ENCODE measurements at regions not wholly inside any gene's neighbourhood (a gene's known extent, or its start where the extent isn't known, plus 50 kb on each side); places are given as distances from the start of the nearest gene placed in this dataset.
"Not testable (repeated sequence)": the region's sequence is repeated elsewhere in the genome, so short reads cannot be mapped to it uniquely, and the experiment has no call there.

DNA sequence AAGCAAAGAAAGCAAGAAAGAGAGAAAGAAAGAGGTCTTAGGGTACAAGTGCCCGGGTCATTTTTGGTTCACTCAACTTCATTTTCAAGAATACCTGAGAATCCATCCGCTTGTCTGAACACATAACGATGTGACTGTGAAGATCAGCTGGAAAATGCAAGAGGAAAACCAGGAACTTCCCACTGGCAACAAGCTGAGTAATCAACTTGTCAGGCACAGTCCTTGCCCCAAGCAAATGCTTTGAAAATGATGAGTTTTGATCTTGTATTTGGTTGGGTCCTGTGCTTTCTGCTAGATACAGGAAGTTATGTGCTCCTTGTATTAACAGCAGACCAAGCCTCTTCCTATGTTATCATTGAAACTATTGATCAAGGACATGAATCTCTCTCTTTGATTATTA is 239.1 kb downstream of the ASMT start:
- no peak for DNase-seq

DNA sequence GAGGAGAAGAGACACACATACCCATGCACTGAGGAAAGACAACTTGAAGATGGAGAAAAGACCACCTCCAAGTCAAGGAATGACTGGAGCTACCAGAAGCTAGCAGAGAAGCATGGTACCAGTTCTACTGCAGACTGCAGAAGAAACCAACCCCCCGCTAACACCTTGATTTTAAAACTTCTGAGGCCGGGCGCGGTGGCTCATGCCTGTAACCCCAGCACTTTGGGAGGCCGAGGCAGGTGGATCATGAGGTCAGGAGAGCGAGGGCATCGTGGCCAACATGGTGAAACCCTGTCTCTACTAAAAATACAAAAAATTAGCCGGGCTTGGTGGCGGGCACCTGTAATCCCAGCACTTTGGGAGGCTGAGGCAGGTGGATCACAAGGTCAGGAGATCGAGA is 240.0 kb downstream of the ASMT start:
- not testable (repeated sequence) for DNase-seq

- DNase-seq = not testable (repeated sequence)
These were observed 244.4 kb downstream of the ASMT start for GRCh38 chrX:1859266-1859665.

DNA sequence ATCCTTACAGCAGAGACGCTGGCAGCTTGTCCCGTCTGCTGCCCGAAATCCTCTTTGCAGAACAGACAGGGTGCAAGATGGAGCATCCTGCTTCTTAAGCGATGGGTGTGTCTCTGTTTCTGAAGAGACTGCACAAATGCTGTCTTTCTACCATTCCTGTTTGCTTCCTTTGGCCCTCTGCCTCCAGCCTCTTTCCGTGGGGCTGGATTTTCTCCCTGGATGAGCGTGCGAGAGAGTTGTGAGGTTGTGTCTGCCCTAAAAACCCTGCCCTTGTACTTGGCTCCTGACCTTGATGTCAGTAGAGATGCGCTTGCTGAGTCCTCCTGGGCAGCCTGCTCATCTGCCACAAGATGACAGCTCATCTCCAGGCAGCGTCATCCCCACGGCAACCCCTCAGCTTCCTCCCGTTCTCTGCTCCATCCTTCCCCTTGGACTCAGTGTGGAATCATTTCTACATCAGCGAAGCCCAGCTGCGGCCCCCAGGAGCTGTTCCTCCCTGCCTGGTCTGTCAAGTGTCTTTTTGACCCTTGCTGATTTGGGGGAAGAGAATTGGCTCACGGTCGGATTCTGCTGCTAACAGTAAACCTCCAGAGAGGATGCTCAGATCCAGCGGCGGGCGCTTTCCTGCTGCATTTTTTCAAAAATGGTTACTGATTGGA is 246.2 kb downstream of the ASMT start:
- DNase-seq = no peak

DNA sequence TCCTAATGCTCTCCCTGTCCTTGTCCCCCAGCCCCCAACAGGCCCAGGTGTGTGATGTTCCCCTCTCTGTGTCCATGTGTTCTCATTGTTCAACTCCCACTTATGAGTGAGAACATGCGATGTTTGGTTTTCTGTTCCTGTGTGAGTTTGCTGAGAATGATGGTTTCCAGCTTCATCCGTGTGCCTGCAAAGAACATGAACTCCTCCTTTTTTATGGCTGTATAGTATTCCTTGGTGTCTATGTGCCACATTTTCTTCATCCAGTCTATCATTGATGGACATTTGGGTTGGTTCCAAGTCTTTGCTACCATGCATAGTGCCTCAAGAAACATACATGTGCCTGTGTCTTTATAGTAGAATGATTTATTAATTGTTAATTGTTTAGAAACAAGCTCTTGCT is 249.1 kb downstream of the ASMT start:
- DNase-seq = not testable (repeated sequence)

- DNase-seq = no peak
These were observed 255.6 kb downstream of the ASMT start for GRCh38 chrX:1870421-1870820.

DNA sequence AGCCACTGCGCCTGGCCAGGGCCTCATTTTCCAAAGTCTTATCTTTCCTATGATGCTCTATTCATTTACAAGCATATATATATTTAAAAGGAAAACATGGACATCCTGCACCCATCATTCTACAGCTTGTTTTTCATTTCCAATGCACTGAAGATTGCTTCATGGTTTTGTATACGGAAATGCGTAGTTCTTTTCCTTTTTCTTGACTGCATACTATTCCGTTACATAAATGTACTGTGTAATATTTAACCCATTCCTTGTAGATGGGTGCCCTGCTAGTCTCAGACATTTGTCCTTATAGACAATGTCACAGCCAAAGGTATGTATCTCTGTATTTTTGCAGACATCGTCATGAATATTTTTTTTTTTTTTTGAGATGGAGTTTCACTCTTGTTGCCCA is 257.0 kb downstream of the ASMT start:
- DNase-seq = no peak

DNA sequence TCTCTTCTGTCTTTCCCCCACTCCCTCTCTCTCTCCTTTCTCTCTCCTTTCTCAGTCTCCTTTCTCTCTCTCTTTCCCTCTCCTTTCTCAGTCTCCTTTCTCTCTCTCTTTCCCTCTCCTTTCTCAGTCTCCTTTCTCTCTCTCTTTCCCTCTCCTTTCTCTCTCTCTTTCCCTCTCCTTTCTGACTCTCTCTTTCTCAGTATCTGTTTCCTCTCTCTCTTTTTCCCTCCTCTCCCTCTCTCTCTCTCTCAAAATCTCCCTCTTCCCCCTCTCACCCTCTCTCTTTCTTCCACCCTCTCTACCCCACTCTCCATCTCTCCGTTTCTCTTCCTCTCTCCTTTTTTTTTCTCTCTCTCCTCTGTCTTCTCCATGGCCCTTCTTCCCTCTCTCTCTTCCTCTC is 258.8 kb downstream of the ASMT start:
- no peak for DNase-seq

GRCh38 chrX:1874416-1874815 is 259.6 kb downstream of the ASMT start:
- DNase-seq = no peak

GRCh38 chrX:1874899-1875298 is 260.0 kb downstream of the ASMT start:
- no peak for DNase-seq

DNA sequence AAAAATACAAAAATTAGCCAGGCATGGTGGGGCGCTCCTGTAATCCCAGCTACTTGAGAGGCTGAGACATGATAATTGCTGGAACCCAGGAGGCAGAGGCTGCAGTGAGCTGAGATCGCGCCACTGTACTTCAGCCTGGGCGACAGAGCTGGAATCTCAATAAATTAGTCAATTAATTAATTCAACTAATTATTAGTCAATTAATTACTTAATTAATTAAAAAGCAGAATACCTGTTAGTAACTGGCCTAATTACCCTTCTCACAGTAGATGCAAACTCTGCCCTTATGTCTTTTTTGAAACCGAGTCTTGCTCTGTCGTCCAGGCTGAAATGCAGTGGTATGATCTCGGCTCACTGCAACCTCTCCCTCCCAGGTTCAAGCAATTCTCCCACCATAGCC is 261.2 kb downstream of the ASMT start:
- DNase-seq = no peak

- DNase-seq = no peak
These were observed 262.9 kb downstream of the ASMT start for GRCh38 chrX:1877780-1878179.

DNA sequence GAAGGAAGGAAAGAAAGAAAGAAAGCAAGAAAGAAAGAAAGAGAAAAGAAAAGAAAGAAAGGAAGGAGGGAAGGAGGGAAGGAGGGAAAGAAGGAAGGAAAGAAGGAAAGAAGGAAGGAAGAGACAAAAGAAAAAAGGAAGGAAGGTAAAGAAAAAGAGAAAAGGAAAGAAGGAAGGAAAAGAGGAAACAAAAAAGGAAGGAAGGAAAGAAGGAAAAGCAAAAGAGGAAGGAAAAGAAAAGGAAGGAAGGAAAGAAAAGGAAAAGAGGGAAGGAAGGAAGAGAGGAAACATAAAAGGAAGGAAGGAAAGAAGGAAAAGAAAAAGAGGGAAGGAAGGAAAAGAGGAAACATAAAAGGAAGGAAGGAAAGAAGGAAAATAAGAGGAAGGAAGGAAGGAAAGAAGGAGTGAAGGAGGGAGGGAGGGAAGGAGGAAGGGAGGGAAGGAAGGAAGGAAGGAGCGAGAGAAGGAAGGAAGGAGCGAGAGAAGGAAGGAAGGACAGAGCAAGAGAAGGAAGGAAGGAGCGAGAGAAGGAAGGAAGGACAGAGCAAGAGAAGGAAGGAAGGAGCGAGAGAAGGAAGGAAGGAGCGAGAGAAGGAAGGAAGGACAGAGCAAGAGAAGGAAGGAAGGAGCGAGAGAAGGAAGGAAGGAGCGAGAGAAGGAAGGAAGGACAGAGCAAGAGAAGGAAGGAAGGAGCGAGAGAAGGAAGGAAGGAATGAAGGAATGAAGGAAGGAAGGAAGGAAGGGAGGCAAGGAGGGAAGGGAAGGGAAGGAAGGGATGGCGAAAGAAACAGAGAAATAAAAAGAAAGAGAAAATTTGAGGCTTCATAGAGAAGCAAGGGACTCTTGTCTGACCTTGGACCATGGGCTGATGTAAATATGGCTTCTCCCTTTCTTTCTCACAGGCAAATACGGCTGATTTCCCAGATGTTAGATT is 266.3 kb downstream of the ASMT start:
- not testable (repeated sequence) for DNase-seq

DNA sequence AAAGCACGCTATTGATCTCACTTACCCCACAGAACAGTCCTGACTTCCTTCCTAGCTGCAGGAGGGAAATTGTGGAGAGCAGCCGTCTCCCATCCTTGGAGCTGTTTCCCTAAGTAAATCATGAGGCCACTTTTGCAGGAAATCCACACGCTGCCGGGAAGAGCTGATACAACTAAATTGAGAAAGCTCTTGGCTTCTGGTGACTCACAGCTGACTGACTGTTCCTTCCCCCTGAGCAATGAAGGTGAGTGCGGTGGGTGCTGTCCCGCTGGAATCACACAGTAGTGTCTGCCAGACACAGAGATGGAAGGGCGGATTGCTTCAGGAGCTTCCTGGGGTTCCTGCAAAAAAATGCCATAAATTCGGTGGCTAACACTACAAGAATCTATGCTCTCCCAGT is 268.9 kb downstream of the ASMT start:
- DNase-seq = no peak

GRCh38 chrX:1884446-1884845 is 269.6 kb downstream of the ASMT start:
- no peak for DNase-seq

DNA sequence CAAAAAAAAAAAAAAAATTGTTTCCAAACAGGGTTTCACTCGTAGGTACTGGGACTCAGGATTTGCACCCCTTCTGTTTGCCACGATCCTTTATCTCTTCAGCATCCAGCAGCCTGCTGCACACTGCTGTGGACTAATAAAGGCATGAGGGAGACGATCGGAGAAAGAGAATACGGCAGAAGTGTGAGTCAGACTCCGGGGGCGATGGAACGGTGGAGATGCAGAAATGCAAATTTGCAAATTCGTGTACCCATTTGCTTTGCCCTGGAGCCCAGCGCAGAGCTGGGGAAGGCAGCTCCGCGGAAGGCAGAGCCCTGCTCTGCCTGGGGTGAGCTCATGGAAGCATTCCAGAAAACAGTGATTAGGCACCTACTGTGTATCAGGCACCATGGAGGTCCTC is 270.3 kb downstream of the ASMT start:
- no peak for DNase-seq

DNA sequence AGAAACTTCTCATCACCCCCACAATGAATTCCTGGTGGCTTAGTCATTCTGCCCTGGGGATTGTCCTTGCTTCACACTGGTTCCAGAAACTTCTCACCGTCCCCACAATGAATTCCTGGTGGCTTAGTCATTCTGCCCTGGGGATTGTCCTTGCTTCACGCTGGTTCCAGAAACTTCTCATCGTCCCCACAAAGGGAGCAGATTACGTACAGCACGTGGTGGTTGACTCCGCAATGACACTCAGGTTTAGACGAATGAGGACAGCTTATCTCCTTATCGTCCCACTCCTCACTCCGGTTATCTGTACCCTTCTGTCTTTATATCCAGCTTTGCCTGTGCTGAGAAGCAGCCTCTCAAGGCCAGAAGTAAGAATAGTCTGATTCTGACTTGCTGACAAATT is 273.4 kb downstream of the ASMT start:
- DNase-seq = not testable (repeated sequence)

GRCh38 chrX:1894026-1894294 is 279.1 kb downstream of the ASMT start:
- no peak for DNase-seq

- no peak for DNase-seq
These were observed 279.9 kb downstream of the ASMT start for GRCh38 chrX:1894740-1895139.

- DNase-seq = no peak
These were observed 280.7 kb downstream of the ASMT start for GRCh38 chrX:1895583-1895982.

- DNase-seq = no peak
These were observed 285.0 kb downstream of the ASMT start for GRCh38 chrX:1899841-1900240.

DNA sequence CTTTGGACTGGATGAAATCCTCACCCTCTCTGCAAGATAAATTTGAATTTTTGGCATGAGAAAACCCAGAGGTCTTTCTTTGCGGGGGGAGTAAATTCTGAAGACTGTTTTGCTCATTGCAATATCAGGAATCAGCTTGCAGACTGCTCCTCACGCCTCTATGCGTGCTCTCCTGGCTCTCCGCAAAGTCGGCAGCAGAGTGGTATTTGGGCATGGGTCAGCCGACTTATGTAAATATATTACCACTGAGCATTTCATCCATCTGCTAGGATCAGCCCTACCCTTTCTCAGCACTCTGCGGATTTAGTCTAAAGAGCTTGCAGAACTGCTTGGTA is 288.0 kb downstream of the ASMT start:
- no peak for DNase-seq

DNA sequence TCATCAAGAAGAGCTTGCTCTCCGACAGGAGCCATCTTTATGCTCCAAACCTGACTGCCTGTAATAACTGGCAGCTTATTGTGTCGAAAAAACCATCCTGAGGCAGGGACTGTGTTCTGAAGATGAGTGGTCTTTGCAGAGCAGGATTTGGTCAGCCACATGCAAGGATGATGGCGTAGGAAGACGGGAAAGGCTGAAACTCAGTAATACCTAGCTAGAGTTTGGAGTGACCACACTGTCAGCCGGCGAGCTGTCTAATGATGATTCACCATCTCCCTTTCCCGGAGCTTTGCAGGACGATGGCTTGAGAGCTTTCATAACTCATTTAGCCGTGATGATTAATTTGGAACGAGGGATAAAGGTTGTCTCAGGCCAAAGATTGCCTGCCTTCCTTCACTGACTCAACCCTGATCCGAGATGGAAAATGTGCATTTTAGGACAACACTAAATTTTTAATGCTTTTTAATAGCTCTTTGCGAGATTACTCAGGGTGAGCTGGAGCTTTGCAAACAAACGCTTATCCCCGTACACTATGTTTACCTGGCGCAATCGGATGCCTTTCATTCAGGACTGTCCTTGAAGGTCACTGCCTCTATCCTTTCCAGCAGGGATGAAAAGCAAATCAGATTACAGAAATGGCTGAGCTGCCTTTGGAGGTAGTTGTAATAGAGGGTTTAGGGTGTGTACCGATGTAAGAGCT is 288.5 kb downstream of the ASMT start:
- DNase-seq = no peak

- no peak for DNase-seq
These were observed 289.9 kb downstream of the ASMT start for GRCh38 chrX:1904663-1905218.

All from NCI-H2171 treated with DMSO at 0.1 percent for 48 hours (cell line).